Tibial nerve (tissue), 4 donors: ENCODE measurements at regions not wholly inside any gene's neighbourhood (a gene's known extent, or its start where the extent isn't known, plus 50 kb on each side); places are given as distances from the start of the nearest gene placed in this dataset.

ENCODE experiments used
- DNase-seq, 2 donors: peaks; one replicate each; pipeline ENCODE4 v3.0.0-alpha.2; 2019; ENCODE audit warnings: low spot score in 2 of 2
- H3K27ac ChIP-seq, 4 donors: fragments of 200-600 bp; sonication (generic) in 3 of 4; one replicate each; pipeline ENCODE4 v1.5.1; 2017 to 2019; ENCODE audit warnings: mild to moderate bottlenecking in 1 of 4
- H3K27me3 ChIP-seq, 2 donors: fragments of 200-600 bp; sonication (generic) in 1 of 2; one replicate each; pipeline versions ENCODE4 v1.5.1 to v1.6.0; 2017 to 2019
- H3K36me3 ChIP-seq, 3 donors: fragments of 200-600 bp; sonication (generic); one replicate each; pipeline ENCODE4 v1.5.1; 2018 to 2019
- H3K4me1 ChIP-seq, 4 donors: fragments of 200-600 bp; sonication (generic) in 3 of 4; one replicate each; pipeline ENCODE4 v1.5.1; 2017 to 2019
- H3K4me3 ChIP-seq, 4 donors: fragments of 200-600 bp; sonication (generic) in 3 of 4; one replicate each; pipeline ENCODE4 v1.5.1; 2017 to 2019; ENCODE audit warnings: mild to moderate bottlenecking in 1 of 4, moderate library complexity in 1 of 4
- H3K9me3 ChIP-seq, 4 donors: fragments of 200-600 bp; sonication (generic) in 3 of 4; one replicate each; pipeline ENCODE4 v1.5.1; 2017 to 2019
- CTCF ChIP-seq, 5 experiments: fragments of 200-600 bp in 3 of 5; fragments of 450-650 bp in 2 of 5; sonication (generic) in 3 of 5; IDR thresholded peaks; one replicate each; pipeline ENCODE4 v1.5.1; 2016 to 2019; ENCODE audit warnings: antibody characterized with exemption in 5 of 5, mild to moderate bottlenecking in 3 of 5, moderate library complexity in 2 of 5
- EP300 ChIP-seq, 2 donors: sonication (generic); formaldehyde crosslinking; IDR thresholded peaks; one replicate each; pipeline ENCODE4 v1.6.1; 2017; ENCODE audit warnings: antibody characterized with exemption in 2 of 2, mild to moderate bottlenecking in 1 of 2
- POLR2A ChIP-seq, 2 donors: fragments of 450-650 bp; IDR thresholded peaks; one replicate each; pipeline ENCODE4 v1.6.1; 2017; ENCODE audit warnings: antibody characterized with exemption in 2 of 2, mild to moderate bottlenecking in 2 of 2, moderate library complexity in 2 of 2
- WGBS, 2 donors: methylation state at CpG; one replicate each; pipeline ENCODE4 v1.1.5; 2018; 5-methylcytosine and 5-hydroxymethylcytosine counted together

DNA sequence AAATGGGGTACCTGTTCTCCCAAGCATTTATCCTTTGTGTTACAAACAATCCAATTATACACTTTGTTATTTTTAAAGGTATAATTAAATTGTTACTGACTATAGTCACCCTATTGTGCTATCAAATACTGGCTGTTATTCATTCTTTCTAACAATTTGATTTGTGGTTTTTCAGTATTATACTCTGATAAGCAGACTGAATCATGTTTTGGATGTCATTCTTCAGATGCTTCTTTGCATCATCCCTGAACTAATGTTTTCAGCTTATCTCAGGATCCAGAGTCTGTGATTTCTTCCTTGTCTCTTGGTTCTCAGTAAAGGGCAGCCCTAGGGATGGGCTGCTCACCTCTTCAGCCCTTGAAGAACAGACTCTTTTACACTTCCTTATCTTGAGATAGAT, 177.8 kb upstream of the SGCD start:
- H3K36me3 ChIP-seq, result no peaks in the 10 kb centered on the region
- H3K4me1 ChIP-seq, result no peaks in the 10 kb centered on the region
- TF ChIP-seq POLR2A (IDR thresholded peaks at IDR 0.05) (no peak), CTCF (IDR thresholded peaks at IDR 0.05) (no peak), EP300 (IDR thresholded peaks at IDR 0.05) (no peak)
- DNase-seq, result no peak
- H3K27ac ChIP-seq, result no peak overlapping the region
- no peak overlapping the region for H3K4me3 ChIP-seq
- H3K9me3 ChIP-seq, result no peaks in the 10 kb centered on the region
- no peaks in the 10 kb centered on the region for H3K27me3 ChIP-seq

DNA sequence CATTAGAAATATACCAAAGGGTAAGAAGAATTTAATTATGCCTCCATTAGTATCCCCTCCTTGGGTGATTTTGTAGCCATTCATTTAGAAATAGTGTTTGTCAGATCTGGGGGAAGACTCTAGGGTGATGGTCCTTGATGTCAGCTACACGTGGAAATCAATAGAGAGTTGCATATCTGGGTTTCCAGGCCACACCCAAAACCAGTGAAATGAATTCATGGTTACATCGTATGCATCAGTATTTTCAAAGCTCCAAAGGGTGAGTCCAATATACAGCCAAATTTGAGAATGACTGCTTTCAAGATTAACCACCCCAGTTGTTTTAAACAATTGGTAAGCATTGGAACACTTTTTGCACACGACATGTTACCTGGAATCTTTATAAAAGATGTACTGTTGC, 173.4 kb upstream of the SGCD start:
- no peak overlapping the region for H3K4me3 ChIP-seq
- H3K36me3 ChIP-seq, result no peaks in the 10 kb centered on the region
- H3K27me3 ChIP-seq, result no peaks in the 10 kb centered on the region
- H3K27ac ChIP-seq, result no peak overlapping the region
- DNase-seq, result no peak
- H3K4me1 ChIP-seq, result no peaks in the 10 kb centered on the region
- no peak for TF ChIP-seq CTCF (IDR thresholded peaks at IDR 0.05)
- no peak for TF ChIP-seq EP300 (IDR thresholded peaks at IDR 0.05)
- TF ChIP-seq POLR2A (IDR thresholded peaks at IDR 0.05), result no peak
- H3K9me3 ChIP-seq, result no peaks in the 10 kb centered on the region
- WGBS, 2 donors, result 55 to 64% methylated on average over 3 of the region's 3 CpGs

- Histone ChIP-seq H3K4me3 (no peak overlapping the region), H3K27me3 (no peaks in the 10 kb centered on the region), H3K9me3 (no peaks in the 10 kb centered on the region), H3K36me3 (no peaks in the 10 kb centered on the region), H3K4me1 (no peaks in the 10 kb centered on the region), H3K27ac (no peak overlapping the region)
- no peak for TF ChIP-seq POLR2A (IDR thresholded peaks at IDR 0.05)
- no peak for TF ChIP-seq EP300 (IDR thresholded peaks at IDR 0.05)
- TF ChIP-seq CTCF (IDR thresholded peaks at IDR 0.05), result no peak
- DNase-seq, result no peak
- 81 to 88% methylated on average over 1 of the region's 1 CpG for WGBS, 2 donors
These were observed 172.2 kb upstream of the SGCD start for GRCh38 chr5:156154757-156155156.

GRCh38 chr5:156155598-156155997, 171.4 kb upstream of the SGCD start:
- Histone ChIP-seq H3K27ac (no peak overlapping the region), H3K4me3 (no peak overlapping the region), H3K36me3 (no peaks in the 10 kb centered on the region), H3K4me1 (no peaks in the 10 kb centered on the region), H3K27me3 (no peaks in the 10 kb centered on the region), H3K9me3 (no peaks in the 10 kb centered on the region)
- WGBS, 2 donors, result 67 to 77% methylated on average over 4 of the region's 4 CpGs
- DNase-seq, result no peak
- TF ChIP-seq CTCF (IDR thresholded peaks at IDR 0.05) (no peak), EP300 (IDR thresholded peaks at IDR 0.05) (no peak), POLR2A (IDR thresholded peaks at IDR 0.05) (no peak)

DNA sequence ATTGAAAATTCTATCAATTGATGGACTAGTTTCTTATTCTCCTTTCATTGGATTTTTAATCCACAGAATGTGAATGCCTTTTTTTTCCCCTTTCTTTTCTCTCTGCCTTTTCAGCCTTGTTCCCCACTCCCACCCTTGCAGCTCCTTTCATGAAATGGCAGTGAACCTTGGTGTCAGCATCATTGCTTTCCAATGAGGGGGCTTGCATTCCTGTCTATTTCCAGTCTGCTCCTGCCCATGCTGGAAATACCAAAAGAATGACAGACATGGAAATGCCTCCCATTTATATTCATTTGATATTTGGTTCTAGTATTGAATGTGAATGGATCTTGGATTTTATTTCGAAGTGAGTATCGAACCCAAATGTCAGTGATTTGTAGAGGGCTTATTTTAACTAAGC, 162.7 kb upstream of the SGCD start:
- Histone ChIP-seq H3K9me3 (no peaks in the 10 kb centered on the region), H3K4me1 (no peaks in the 10 kb centered on the region), H3K36me3 (no peaks in the 10 kb centered on the region), H3K4me3 (no peak overlapping the region), H3K27ac (no peak overlapping the region), H3K27me3 (no peaks in the 10 kb centered on the region)
- WGBS, 2 donors, result 42 to 64% methylated on average over 2 of the region's 2 CpGs
- TF ChIP-seq CTCF (IDR thresholded peaks at IDR 0.05), result no peak
- TF ChIP-seq POLR2A (IDR thresholded peaks at IDR 0.05), result no peak
- no peak for TF ChIP-seq EP300 (IDR thresholded peaks at IDR 0.05)
- DNase-seq, result no peak
